Ectodermal cell (in vitro differentiated cells): ENCODE measurements at regions not wholly inside any gene's neighbourhood (a gene's known extent, or its start where the extent isn't known, plus 50 kb on each side); places are given as distances from the start of the nearest gene placed in this dataset.

Experiments
- H3K27ac ChIP-seq: 2 replicates; pipeline ENCODE4 v1.7.0; 2013; ENCODE audit warnings: mild to moderate bottlenecking, low read depth, low read length; ENCODE audit not compliant: insufficient read depth, poor library complexity, severe bottlenecking
- H3K27me3 ChIP-seq: 2 replicates; pipeline ENCODE4 v1.7.0; 2013; ENCODE audit warnings: mild to moderate bottlenecking, low read length; ENCODE audit not compliant: insufficient read depth, control insufficient read depth, poor library complexity, severe bottlenecking
- H3K36me3 ChIP-seq: one replicate; pipeline ENCODE4 v1.7.0; 2013; ENCODE audit warnings: low read length; ENCODE audit not compliant: control insufficient read depth, insufficient read depth
- H3K4me1 ChIP-seq: one replicate; pipeline ENCODE4 v1.7.0; 2013; ENCODE audit warnings: low read length; ENCODE audit not compliant: control insufficient read depth, insufficient read depth
- H3K4me3 ChIP-seq: 2 replicates; pipeline ENCODE4 v1.7.0; 2013; ENCODE audit warnings: low read depth, low read length, control low read depth; ENCODE audit not compliant: insufficient read depth
- H3K9me3 ChIP-seq: 2 replicates; pipeline ENCODE4 v1.7.0; 2013; ENCODE audit warnings: mild to moderate bottlenecking, low read length, moderate library complexity; ENCODE audit not compliant: control insufficient read depth
- WGBS, 2 experiments: methylation state at CpG; one replicate each; pipeline ENCODE4 v1.1.7; 2013; ENCODE audit warnings: missing lambda C conversion rate in 2 of 2; 5-methylcytosine and 5-hydroxymethylcytosine counted together

GRCh38 chr5:112010475-112010874, 253.5 kb upstream of the NREP start:
- Histone ChIP-seq H3K4me1 (no peaks in the 10 kb centered on the region), H3K27me3 (no peaks in the 10 kb centered on the region), H3K4me3 (no peak overlapping the region), H3K9me3 (no peaks in the 10 kb centered on the region), H3K27ac (no peak overlapping the region), H3K36me3 (no peaks in the 10 kb centered on the region)
- WGBS, 2 experiments: 94 to 96% methylated on average over 3 of the region's 3 CpGs

- H3K9me3 ChIP-seq: no peaks in the 10 kb centered on the region
- no peak overlapping the region for H3K4me3 ChIP-seq
- H3K27ac ChIP-seq: no peak overlapping the region
- no peaks in the 10 kb centered on the region for H3K36me3 ChIP-seq
- no peaks in the 10 kb centered on the region for H3K4me1 ChIP-seq
- no peaks in the 10 kb centered on the region for H3K27me3 ChIP-seq
Observed at GRCh38 chr5:112006721-112007120, 249.7 kb upstream of the NREP start.

DNA sequence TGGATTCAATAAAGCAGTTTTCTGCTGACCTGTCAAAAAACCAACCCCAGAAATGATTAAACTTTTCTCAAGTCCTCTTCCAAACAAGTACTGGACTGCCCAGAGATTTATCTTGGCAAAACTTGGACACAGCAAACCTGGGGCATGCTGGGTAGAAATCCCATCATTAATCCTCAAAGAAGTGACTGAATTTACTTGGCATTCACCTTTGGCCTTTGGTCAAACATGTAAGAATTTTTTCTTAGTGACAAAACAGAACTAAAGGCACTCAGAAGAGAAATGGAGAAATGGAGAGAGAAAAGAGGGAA, 248.6 kb upstream of the NREP start:
- Histone ChIP-seq H3K4me1 (no peaks in the 10 kb centered on the region), H3K36me3 (no peaks in the 10 kb centered on the region), H3K27me3 (no peaks in the 10 kb centered on the region), H3K27ac (no peak overlapping the region), H3K9me3 (no peaks in the 10 kb centered on the region), H3K4me3 (no peak overlapping the region)

DNA sequence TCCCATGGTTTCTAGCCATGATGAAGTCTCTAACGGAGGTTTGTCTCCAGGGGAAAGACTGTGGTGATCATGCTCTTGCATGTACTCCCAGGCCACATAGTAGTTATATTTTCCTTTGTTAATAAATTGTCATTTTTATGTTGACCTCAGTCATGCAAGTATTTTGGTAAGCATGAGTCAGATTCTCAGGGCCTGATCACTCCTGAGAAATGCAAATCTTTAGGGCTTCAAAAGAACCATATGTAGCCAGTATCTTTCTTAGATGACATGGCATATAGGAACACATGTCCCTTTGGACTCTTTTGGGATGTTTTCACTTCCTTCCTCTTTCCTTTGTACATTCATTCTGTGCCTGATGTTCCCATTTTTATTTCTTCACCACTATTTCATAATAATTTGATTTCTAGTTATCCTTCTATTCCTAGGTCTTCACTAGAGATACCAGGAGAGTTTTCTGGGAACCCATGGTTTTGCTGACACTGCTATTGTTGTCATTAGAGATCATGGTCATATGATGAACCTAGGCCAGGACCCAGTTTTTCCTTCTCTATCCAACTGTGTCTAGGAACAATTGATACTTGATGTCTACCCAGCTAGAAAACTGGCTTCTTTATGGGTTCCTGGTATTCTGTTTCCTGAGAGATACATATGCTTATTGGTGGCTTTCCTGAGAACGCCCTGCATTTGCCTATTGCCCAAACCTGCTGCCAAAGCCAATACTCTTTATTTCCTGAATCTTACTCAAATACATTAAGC, 248.1 kb upstream of the NREP start:
- Histone ChIP-seq H3K27me3 (no peaks in the 10 kb centered on the region), H3K9me3 (no peaks in the 10 kb centered on the region), H3K4me3 (no peak overlapping the region), H3K27ac (no peak overlapping the region), H3K4me1 (no peaks in the 10 kb centered on the region), H3K36me3 (no peaks in the 10 kb centered on the region)
- WGBS, 2 experiments: 91 to 100% methylated on average over 2 of the region's 2 CpGs

GRCh38 chr5:112002376-112002775, 245.4 kb upstream of the NREP start:
- H3K4me1 ChIP-seq: no peaks in the 10 kb centered on the region

GRCh38 chr5:111999286-111999685, 242.3 kb upstream of the NREP start:
- 86 to 90% methylated on average over 1 of the region's 1 CpG for WGBS, 2 experiments
- H3K27me3 ChIP-seq: no peaks in the 10 kb centered on the region
- no peaks in the 10 kb centered on the region for H3K9me3 ChIP-seq
- no peak overlapping the region for H3K4me3 ChIP-seq
- no peaks in the 10 kb centered on the region for H3K4me1 ChIP-seq
- no peaks in the 10 kb centered on the region for H3K36me3 ChIP-seq
- H3K27ac ChIP-seq: no peak overlapping the region

More at GRCh38 chr5:112002376-112002775, 245.4 kb upstream of the NREP start:
- H3K9me3 ChIP-seq: no peaks in the 10 kb centered on the region
- H3K27ac ChIP-seq: no peak overlapping the region
- no peaks in the 10 kb centered on the region for H3K27me3 ChIP-seq
- no peak overlapping the region for H3K4me3 ChIP-seq
- no peaks in the 10 kb centered on the region for H3K36me3 ChIP-seq

DNA sequence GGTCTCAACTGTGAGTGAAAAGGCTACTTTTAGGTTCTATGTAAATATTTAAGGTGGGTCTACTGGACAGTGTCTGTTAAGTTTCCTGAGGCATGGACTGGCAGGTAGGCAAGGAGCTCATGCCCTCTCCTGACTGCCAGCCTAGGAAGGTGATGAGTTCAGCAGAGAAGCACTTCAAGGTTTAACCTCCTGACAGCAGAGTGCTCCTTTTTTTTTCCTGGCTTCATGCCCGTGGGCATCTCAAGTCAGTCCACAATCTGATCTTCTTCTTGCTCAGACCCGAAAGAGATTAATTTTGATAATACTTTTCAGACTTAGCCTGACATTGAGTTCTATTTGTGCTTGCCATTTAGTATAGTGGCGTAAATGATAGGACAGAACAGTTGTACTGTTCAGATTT, 241.9 kb upstream of the NREP start:
- Histone ChIP-seq H3K27me3 (no peaks in the 10 kb centered on the region), H3K9me3 (no peaks in the 10 kb centered on the region), H3K4me1 (no peaks in the 10 kb centered on the region), H3K36me3 (no peaks in the 10 kb centered on the region), H3K4me3 (no peak overlapping the region), H3K27ac (no peak overlapping the region)
- WGBS, 2 experiments: 87 to 96% methylated on average over 3 of the region's 3 CpGs

- whole genome bisulfite sequencing, 2 experiments: 91 to 93% methylated on average over 2 to 3 of the region's 3 CpGs
- H3K27ac ChIP-seq: no peak overlapping the region
Observed at GRCh38 chr5:111997711-111998110, 240.7 kb upstream of the NREP start.

GRCh38 chr5:111997308-111997707, 240.3 kb upstream of the NREP start:
- Histone ChIP-seq H3K36me3 (no peaks in the 10 kb centered on the region), H3K9me3 (no peaks in the 10 kb centered on the region), H3K4me1 (no peaks in the 10 kb centered on the region), H3K27ac (no peak overlapping the region), H3K27me3 (no peaks in the 10 kb centered on the region), H3K4me3 (no peak overlapping the region)
- WGBS, 2 experiments: 93 to 95% methylated on average over 5 of the region's 5 CpGs

More at GRCh38 chr5:111997711-111998110, 240.7 kb upstream of the NREP start:
- no peaks in the 10 kb centered on the region for H3K27me3 ChIP-seq
- H3K9me3 ChIP-seq: no peaks in the 10 kb centered on the region
- H3K36me3 ChIP-seq: no peaks in the 10 kb centered on the region
- H3K4me3 ChIP-seq: no peak overlapping the region
- no peaks in the 10 kb centered on the region for H3K4me1 ChIP-seq

DNA sequence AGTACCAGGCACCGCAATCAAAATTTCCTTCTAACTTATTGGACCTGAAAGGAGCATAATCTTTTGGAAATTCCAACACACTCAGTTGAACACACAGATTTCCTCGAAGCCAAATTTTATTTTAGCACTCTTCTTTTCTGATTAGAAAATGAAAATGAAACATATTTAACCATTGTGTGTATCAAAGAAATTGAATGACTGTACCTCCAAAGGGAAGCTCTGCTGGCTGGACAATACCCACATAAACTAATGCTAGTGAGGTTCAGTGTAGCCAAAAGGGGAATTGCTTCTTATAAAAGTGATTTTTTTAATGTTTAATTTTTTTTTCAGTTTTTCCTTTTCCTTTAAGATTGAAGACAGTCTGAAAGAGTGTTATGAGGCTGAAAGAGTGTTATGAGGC, 239.6 kb upstream of the NREP start:
- H3K36me3 ChIP-seq: no peaks in the 10 kb centered on the region
- H3K4me3 ChIP-seq: no peak overlapping the region
- H3K4me1 ChIP-seq: no peaks in the 10 kb centered on the region
- 94 to 95% methylated on average over 1 of the region's 2 CpGs for WGBS, 2 experiments
- H3K27ac ChIP-seq: no peak overlapping the region
- no peaks in the 10 kb centered on the region for H3K27me3 ChIP-seq
- H3K9me3 ChIP-seq: no peaks in the 10 kb centered on the region

DNA sequence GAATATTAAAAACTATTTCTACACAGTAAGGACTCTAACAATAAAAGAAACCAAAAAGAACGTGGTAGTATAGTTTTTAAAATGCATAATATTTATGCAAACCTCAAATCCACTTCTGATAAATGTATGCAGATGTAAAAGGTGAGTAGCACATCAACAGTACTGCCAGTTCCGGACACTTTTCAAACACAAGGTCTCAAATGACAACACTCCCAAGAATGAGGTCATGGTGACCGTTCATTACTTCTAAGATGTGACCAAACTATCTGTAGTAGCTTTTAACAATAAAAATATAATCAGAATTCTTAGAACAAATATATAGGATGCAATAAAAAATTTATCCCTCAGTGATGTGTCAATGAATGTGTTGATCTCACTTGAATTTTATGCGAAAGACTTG, 238.7 kb upstream of the NREP start:
- no peak overlapping the region for H3K4me3 ChIP-seq
- H3K27ac ChIP-seq: no peak overlapping the region
- WGBS, 2 experiments: 90 to 100% methylated on average over 1 to 2 of the region's 4 CpGs
- H3K4me1 ChIP-seq: no peaks in the 10 kb centered on the region
- H3K27me3 ChIP-seq: no peaks in the 10 kb centered on the region
- H3K9me3 ChIP-seq: no peaks in the 10 kb centered on the region
- no peaks in the 10 kb centered on the region for H3K36me3 ChIP-seq
